Caco-2 (cell line): ENCODE measurements at regions not wholly inside any gene's neighbourhood (a gene's known extent, or its start where the extent isn't known, plus 50 kb on each side); places are given as distances from the start of the nearest gene placed in this dataset.

ENCODE experiments used
- BruUV-seq: library from RNA; stranded (reverse); fragments of 400-500 nt; replicated peaks from 2 replicates; lab custom pipeline; 2021; lab: Mats Ljungman, UMichigan
- CTCF ChIA-PET: fragments of 300-600 bp; sonication (Branson Sonifier 250); formaldehyde crosslinking; loops from one replicate; lab custom pipeline; 2022; ENCODE audit warnings: antibody characterized with exemption; lab: Charles Lee
- POLR2A ChIA-PET: fragments of 300-600 bp; sonication (Branson Sonifier 250); formaldehyde crosslinking; loops from one replicate; lab custom pipeline; 2022; ENCODE audit warnings: antibody characterized with exemption; lab: Charles Lee
- DNase-seq, 2 experiments: peaks; one replicate each; pipeline versions ENCODE4 v3.0.0 to v3.0.0-alpha.2; 2020 to 2022
- H3K27me3 ChIP-seq: replicated peaks from 2 replicates; pipeline ENCODE4 v1.6.0; 2011; ENCODE audit warnings: low read length; ENCODE audit not compliant: control insufficient read depth, insufficient read depth
- H3K36me3 ChIP-seq: 2 replicates; pipeline ENCODE4 v1.5.1; 2011; ENCODE audit warnings: low read length; ENCODE audit not compliant: control insufficient read depth, insufficient read depth
- H3K4me1 ChIP-seq: fragments of 250-450 bp; sonication (Bioruptor Pico); 2 replicates; pipeline ENCODE4 v1.5.1; 2020; ENCODE audit warnings: mild to moderate bottlenecking
- H3K4me3 ChIP-seq: 2 replicates; pipeline ENCODE4 v1.5.1; 2011; ENCODE audit warnings: low read depth, mild to moderate bottlenecking, control low read depth, low read length
- H3K9me3 ChIP-seq: fragments of 250-450 bp; sonication (Bioruptor Pico); 2 replicates; pipeline ENCODE4 v1.5.1; 2020; ENCODE audit warnings: mild to moderate bottlenecking, moderate library complexity
- H3K27ac Mint-ChIP-seq: one replicate; pipeline ENCODE4 v1.8.0; 2022; ENCODE audit warnings: mixed read lengths; ENCODE audit not compliant: unreplicated experiment
- H3K27me3 Mint-ChIP-seq: one replicate; pipeline ENCODE4 v1.8.0; 2022; ENCODE audit warnings: mixed read lengths; ENCODE audit not compliant: insufficient read depth, unreplicated experiment
- H3K36me3 Mint-ChIP-seq: one replicate; pipeline ENCODE4 v1.8.0; 2022; ENCODE audit warnings: mild to moderate bottlenecking, mixed read lengths; ENCODE audit not compliant: insufficient read depth, unreplicated experiment
- H3K4me1 Mint-ChIP-seq: one replicate; pipeline ENCODE4 v1.8.0; 2022; ENCODE audit warnings: low read depth, mixed read lengths; ENCODE audit not compliant: unreplicated experiment
- H3K4me3 Mint-ChIP-seq: one replicate; pipeline ENCODE4 v1.8.0; 2022; ENCODE audit warnings: mild to moderate bottlenecking, moderate library complexity, mixed read lengths; ENCODE audit not compliant: unreplicated experiment
- H3K9me3 Mint-ChIP-seq: one replicate; pipeline ENCODE4 v1.8.0; 2022; ENCODE audit warnings: mixed read lengths; ENCODE audit not compliant: unreplicated experiment
- intact Hi-C: fragments of 100-400 bp; cut with micrococcal nuclease; formaldehyde crosslinking; loops from one replicate; pipeline ENCODE4 v1.10.0; 2022; ENCODE audit not compliant: unreplicated experiment
- TF ChIP-seq, protein P1 (sequence below), 2 experiments: fragments of 200-600 bp in 1 of 2; IDR thresholded peaks; 1 replicate in 1 of 2; 2 replicates in 1 of 2; pipeline versions ENCODE4 v1.5.1 to v1.8.0; 2011 to 2022; ENCODE audit warnings: antibody characterized with exemption in 1 of 2, control low read depth in 1 of 2, inconsistent platforms in 1 of 2, low read depth in 1 of 2, low read length in 1 of 2, mild to moderate bottlenecking in 1 of 2, moderate library complexity in 1 of 2; ENCODE audit not compliant: insufficient read depth in 1 of 2, severe bottlenecking in 1 of 2, unreplicated experiment in 1 of 2

DNA sequence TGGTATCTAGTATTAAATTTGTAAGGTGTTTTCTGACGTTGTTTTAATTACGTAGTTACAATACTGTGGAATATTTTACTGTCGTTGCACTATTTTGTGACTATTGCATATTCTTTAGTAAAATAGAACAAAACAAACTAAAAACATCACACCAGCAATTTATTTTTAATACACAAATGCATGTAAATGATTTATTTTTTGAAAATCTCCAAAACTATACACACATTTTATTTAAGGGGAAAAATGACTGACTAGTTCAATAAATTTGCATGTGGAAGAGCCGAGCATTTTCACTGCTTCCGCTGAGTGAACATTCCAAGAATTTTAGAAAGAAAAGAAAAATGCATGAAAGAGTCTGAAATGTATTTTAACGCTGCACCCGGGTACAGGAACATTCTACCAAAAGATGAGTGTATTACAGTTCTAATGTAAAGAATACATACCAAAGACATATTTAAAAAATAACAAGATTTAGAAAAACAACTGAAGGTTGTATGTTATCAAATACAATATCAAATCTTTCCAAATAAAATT lies 257.7 kb downstream of the MEIS1 start:
- H3K27me3 Mint-ChIP-seq: peaks cover 2% of the 10 kb centered on the region
- no peaks in the 10 kb centered on the region for H3K9me3 Mint-ChIP-seq
- CTCF ChIA-PET: no interaction called here
- Histone ChIP-seq H3K4me1 (no peaks in the 10 kb centered on the region), H3K9me3 (no peaks in the 10 kb centered on the region), H3K36me3 (no peaks in the 10 kb centered on the region), H3K27me3 (no peaks in the 10 kb centered on the region), H3K4me3 (no peak overlapping the region)
- TF ChIP-seq, protein P1, sequence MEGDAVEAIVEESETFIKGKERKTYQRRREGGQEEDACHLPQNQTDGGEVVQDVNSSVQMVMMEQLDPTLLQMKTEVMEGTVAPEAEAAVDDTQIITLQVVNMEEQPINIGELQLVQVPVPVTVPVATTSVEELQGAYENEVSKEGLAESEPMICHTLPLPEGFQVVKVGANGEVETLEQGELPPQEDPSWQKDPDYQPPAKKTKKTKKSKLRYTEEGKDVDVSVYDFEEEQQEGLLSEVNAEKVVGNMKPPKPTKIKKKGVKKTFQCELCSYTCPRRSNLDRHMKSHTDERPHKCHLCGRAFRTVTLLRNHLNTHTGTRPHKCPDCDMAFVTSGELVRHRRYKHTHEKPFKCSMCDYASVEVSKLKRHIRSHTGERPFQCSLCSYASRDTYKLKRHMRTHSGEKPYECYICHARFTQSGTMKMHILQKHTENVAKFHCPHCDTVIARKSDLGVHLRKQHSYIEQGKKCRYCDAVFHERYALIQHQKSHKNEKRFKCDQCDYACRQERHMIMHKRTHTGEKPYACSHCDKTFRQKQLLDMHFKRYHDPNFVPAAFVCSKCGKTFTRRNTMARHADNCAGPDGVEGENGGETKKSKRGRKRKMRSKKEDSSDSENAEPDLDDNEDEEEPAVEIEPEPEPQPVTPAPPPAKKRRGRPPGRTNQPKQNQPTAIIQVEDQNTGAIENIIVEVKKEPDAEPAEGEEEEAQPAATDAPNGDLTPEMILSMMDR (IDR thresholded peaks at IDR 0.05; ENCODE audit: insufficient read depth in 1 of 2, low read depth in 1 of 2, low read length in 1 of 2, severe bottlenecking in 1 of 2, unreplicated experiment in 1 of 2): no peak
- no peaks in the 10 kb centered on the region for H3K4me1 Mint-ChIP-seq
- H3K36me3 Mint-ChIP-seq: no peaks in the 10 kb centered on the region
- H3K27ac Mint-ChIP-seq: no peak overlapping the region
- H3K4me3 Mint-ChIP-seq: no peak overlapping the region
- BruUV-seq: no TSS peak
- no peak for DNase-seq
- POLR2A ChIA-PET: interaction anchor here (0.6 kb wide), 1 partner anchor 1370 kb away, joined by 4 read pairs; no protein-coding TSS in a partner anchor
- intact Hi-C loops: no loop called here

DNA sequence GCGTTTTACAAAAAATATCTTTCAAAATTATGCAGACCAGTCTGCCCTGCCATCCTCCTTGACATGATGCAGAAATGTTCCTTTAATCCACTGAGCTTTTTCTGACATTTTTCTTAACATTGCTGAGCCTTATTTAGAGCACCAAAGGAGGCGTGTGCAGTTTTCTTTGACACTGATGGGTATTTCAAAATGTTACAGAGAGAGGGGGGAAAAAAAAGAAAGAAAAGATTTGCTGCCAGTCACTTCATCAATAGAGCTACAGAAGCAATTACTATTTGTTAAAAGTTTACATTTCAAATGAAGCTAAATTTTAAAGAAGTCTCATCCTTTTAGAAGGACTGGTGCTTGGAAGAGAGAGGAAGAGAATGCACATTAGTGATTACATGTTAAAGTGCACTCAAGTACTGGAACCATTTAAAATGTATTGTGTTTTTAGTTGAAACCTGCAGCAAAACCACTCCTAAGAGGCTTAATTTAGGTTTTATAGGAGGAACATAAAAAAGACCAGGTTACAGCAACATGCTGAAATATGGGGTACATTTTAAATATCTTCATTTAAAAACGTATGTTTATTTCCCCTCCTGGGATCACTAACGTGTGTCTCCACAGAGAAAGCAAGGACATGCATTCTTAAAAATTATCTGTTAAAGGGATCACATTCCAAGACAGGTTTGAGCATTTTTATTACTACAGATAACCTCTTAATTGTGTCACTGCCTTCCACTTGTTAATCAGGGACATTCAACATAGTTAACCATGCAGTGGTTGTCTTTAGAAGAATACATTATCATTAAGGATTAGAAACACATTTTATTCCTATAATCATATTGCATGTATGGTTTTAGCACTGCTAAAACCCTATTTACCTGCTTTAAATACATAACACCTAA lies 258.4 kb downstream of the MEIS1 start:
- intact Hi-C loops: no loop called here
- TF ChIP-seq, protein P1 (IDR thresholded peaks at IDR 0.05; ENCODE audit: insufficient read depth in 1 of 2, low read depth in 1 of 2, low read length in 1 of 2, severe bottlenecking in 1 of 2, unreplicated experiment in 1 of 2): no peak
- Histone ChIP-seq H3K9me3 (no peaks in the 10 kb centered on the region), H3K36me3 (no peaks in the 10 kb centered on the region), H3K27me3 (no peaks in the 10 kb centered on the region), H3K4me3 (no peak overlapping the region), H3K4me1 (no peaks in the 10 kb centered on the region)
- no peak for DNase-seq
- Mint-ChIP-seq H3K9me3 (no peaks in the 10 kb centered on the region), H3K27ac (no peak overlapping the region), H3K4me3 (no peak overlapping the region), H3K4me1 (no peaks in the 10 kb centered on the region), H3K27me3 (peaks cover 2% of the 10 kb centered on the region), H3K36me3 (no peaks in the 10 kb centered on the region)
- ChIA-PET CTCF (no interaction called here), POLR2A (interaction anchor here (0.6 kb wide), 1 partner anchor 1369 kb away, joined by 4 read pairs; no protein-coding TSS in a partner anchor)
- BruUV-seq: no TSS peak

DNA sequence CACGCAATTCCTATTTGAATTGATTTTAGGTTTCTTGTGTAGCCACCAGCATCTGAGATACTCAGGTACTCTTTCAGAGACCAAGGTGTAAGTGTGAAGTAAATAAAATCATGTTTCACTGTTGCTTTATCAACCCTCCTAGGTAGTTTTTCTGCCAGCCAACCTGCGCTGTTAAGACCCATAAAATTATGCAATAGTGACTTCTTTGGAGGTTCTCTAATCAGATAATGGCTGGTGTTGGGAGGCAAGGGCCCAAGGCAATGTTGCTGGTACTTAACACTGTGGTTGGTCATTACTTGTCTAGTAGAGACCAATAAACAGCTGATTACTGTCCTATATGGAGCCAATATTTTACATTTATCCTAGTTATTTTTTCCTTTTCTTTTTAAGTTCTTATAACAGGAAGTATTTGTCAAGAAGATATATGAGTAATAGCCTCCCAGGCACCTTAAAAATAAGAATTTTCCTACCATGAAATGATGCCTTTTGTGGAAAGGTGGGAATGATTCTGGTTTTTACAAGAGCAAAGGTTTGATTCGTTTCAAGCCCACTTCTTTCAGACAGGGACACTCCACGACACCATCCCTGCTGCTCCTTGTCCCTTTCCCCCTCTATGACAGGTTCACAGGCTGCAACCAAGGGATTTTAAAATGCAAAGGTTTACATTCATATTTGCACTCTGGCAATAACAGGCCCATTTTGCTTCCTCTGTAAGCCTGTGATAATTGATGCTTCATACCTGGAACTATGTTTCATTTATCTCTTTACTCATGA lies 259.3 kb downstream of the MEIS1 start:
- POLR2A ChIA-PET: no interaction called here
- Mint-ChIP-seq H3K9me3 (no peaks in the 10 kb centered on the region), H3K27me3 (peaks cover 2% of the 10 kb centered on the region), H3K4me3 (no peak overlapping the region), H3K36me3 (no peaks in the 10 kb centered on the region), H3K27ac (no peak overlapping the region), H3K4me1 (no peaks in the 10 kb centered on the region)
- DNase-seq: no peak
- no peaks in the 10 kb centered on the region for H3K36me3 ChIP-seq
- no peaks in the 10 kb centered on the region for H3K27me3 ChIP-seq
- H3K4me3 ChIP-seq: no peak overlapping the region
- intact Hi-C loops: no loop called here
- TF ChIP-seq, protein P1 (IDR thresholded peaks at IDR 0.05; ENCODE audit: insufficient read depth in 1 of 2, low read depth in 1 of 2, low read length in 1 of 2, severe bottlenecking in 1 of 2, unreplicated experiment in 1 of 2): no peak
- no peaks in the 10 kb centered on the region for H3K4me1 ChIP-seq
- CTCF ChIA-PET: no interaction called here
- no TSS peak for BruUV-seq
- no peaks in the 10 kb centered on the region for H3K9me3 ChIP-seq
